HCT116 (cell line): ENCODE measurements at regions not wholly inside any gene's neighbourhood (a gene's known extent, or its start where the extent isn't known, plus 50 kb on each side); places are given as distances from the start of the nearest gene placed in this dataset.

Source experiments
- ATAC-seq: fragments of 200-7000 bp; cut with Tn5 transposase; 2 replicates; pipeline ENCODE4 v1.9.1; 2020; ENCODE audit warnings: mild to moderate bottlenecking, moderate library complexity
- BruUV-seq: library from RNA; stranded (reverse); fragments of 400-500 nt; replicated peaks from 2 replicates; lab custom pipeline; 2021; lab: Mats Ljungman, UMichigan
- CTCF ChIA-PET: fragments of 300-600 bp; sonication (Branson Sonifier 250); formaldehyde crosslinking; loops from one replicate; lab custom pipeline; 2021; ENCODE audit warnings: antibody characterized with exemption; lab: Charles Lee
- POLR2A ChIA-PET: fragments of 300-600, 350-600 bp; sonication (Branson Sonifier 250); formaldehyde crosslinking; loops from one replicate; lab custom pipeline; 2021; ENCODE audit warnings: antibody characterized with exemption; lab: Charles Lee
- RAD21 ChIA-PET, 2 experiments: fragments of 300-600 bp; sonication (Branson Sonifier 250); formaldehyde crosslinking; loops; one replicate each; lab custom pipeline; 2023; ENCODE audit warnings: low total read pairs in 2 of 2; ENCODE audit not compliant: uncharacterized antibody in 2 of 2, unreplicated experiment in 2 of 2, low non-redundant PET in 1 of 2; lab: Charles Lee
- DNase-seq: peaks from one replicate; pipeline ENCODE4 v3.0.0-alpha.2; 2010; ENCODE audit warnings: low read depth, low spot score
- H2AFZ ChIP-seq: fragments of 200-600 bp; shearing (Covaris generic), sonication (generic); 2 replicates; pipeline ENCODE4 v1.6.1; 2017; ENCODE audit warnings: low read depth, mixed run types, mixed read lengths, antibody characterized with exemption, low read length; ENCODE audit not compliant: poor library complexity, severe bottlenecking
- H3K27ac ChIP-seq: 2 replicates; pipeline ENCODE4 v1.5.1; 2012; ENCODE audit warnings: low read depth, low read length
- H3K27me3 ChIP-seq: fragments of 200-600 bp; sonication (generic); 2 replicates; pipeline ENCODE4 v1.6.1; 2016; ENCODE audit warnings: mixed run types, low read length, mixed read lengths; ENCODE audit not compliant: insufficient read depth
- H3K36me3 ChIP-seq, 2 experiments: fragments of 200-500 bp in 1 of 2; fragments of 200-600 bp in 1 of 2; sonication (Bioruptor generic) in 1 of 2; sonication (generic) in 1 of 2; 2 replicates each; pipeline versions ENCODE4 v1.5.1 to v1.6.1; 2014 to 2016; ENCODE audit warnings: low read length in 2 of 2, inconsistent platforms in 1 of 2, mixed read lengths in 1 of 2, mixed run types in 1 of 2; ENCODE audit not compliant: insufficient read depth in 2 of 2, control insufficient read depth in 1 of 2
- H3K4me1 ChIP-seq, 2 experiments: fragments of 200-600 bp in 1 of 2; sonication (generic) in 1 of 2; 2 replicates each; pipeline versions ENCODE4 v1.5.1 to v1.6.1; 2012 to 2017; ENCODE audit warnings: low read length in 2 of 2, inconsistent platforms in 1 of 2, mild to moderate bottlenecking in 1 of 2, mixed read lengths in 1 of 2, mixed run types in 1 of 2, moderate library complexity in 1 of 2; ENCODE audit not compliant: insufficient read depth in 2 of 2, control insufficient read depth in 1 of 2
- H3K4me2 ChIP-seq: fragments of 200-600 bp; sonication (generic); 2 replicates; pipeline ENCODE4 v1.6.1; 2017; ENCODE audit warnings: mixed run types, low read length, mixed read lengths
- H3K4me3 ChIP-seq, 2 experiments: fragments of 200-600 bp in 1 of 2; sonication (generic) in 1 of 2; replicated peaks in 1 of 2; 2 replicates each; pipeline ENCODE4 v1.5.1; 2011 to 2016; ENCODE audit warnings: low read length in 2 of 2, control low read depth in 1 of 2, low read depth in 1 of 2, mild to moderate bottlenecking in 1 of 2, mixed read lengths in 1 of 2, mixed run types in 1 of 2
- H3K79me2 ChIP-seq: fragments of 200-600 bp; sonication (generic); 2 replicates; pipeline ENCODE4 v1.6.1; 2017; ENCODE audit warnings: mild to moderate bottlenecking, mixed run types, low read length, moderate library complexity, mixed read lengths; ENCODE audit not compliant: insufficient read depth
- H3K9ac ChIP-seq: fragments of 200-600 bp; sonication (generic); 2 replicates; pipeline ENCODE4 v1.6.1; 2016; ENCODE audit warnings: low read length, mixed read lengths
- H3K9me2 ChIP-seq: fragments of 200-600 bp; sonication (generic), shearing (Covaris generic); 2 replicates; pipeline ENCODE4 v1.6.1; 2017; ENCODE audit warnings: mixed run types, mild to moderate bottlenecking, moderate library complexity; ENCODE audit not compliant: insufficient read depth
- H3K9me3 ChIP-seq, 2 experiments: fragments of 200-500 bp in 1 of 2; fragments of 200-600 bp in 1 of 2; sonication (Bioruptor generic) in 1 of 2; sonication (generic) in 1 of 2; 2 replicates each; pipeline ENCODE4 v1.6.1; 2014 to 2017; ENCODE audit warnings: low read length in 2 of 2, mixed read lengths in 2 of 2, inconsistent platforms in 1 of 2, low read depth in 1 of 2, mild to moderate bottlenecking in 1 of 2, mixed run types in 1 of 2, moderate library complexity in 1 of 2; ENCODE audit not compliant: control insufficient read depth in 1 of 2, insufficient read depth in 1 of 2
- H4K20me1 ChIP-seq: fragments of 200-600 bp; sonication (generic), shearing (Covaris generic); 2 replicates; pipeline ENCODE4 v1.6.1; 2017; ENCODE audit warnings: mixed run types, mild to moderate bottlenecking, moderate library complexity; ENCODE audit not compliant: insufficient read depth
- EZH2phosphoT487 ChIP-seq: fragments of 200-600 bp; IDR thresholded peaks from 2 replicates; pipeline ENCODE4 v1.6.1; 2018; ENCODE audit warnings: antibody characterized with exemption, borderline replicate concordance
- POLR2A ChIP-seq: IDR thresholded peaks from 2 replicates; pipeline ENCODE4 v1.7.0; 2011; ENCODE audit warnings: borderline replicate concordance; ENCODE audit not compliant: insufficient read depth, insufficient read length; ENCODE audit errors: extremely low read depth
- POLR2AphosphoS5 ChIP-seq: IDR thresholded peaks from 2 replicates; pipeline ENCODE4 v1.6.1; 2011; ENCODE audit warnings: mild to moderate bottlenecking, low read depth, low read length, moderate library complexity
- RAD21 ChIP-seq: IDR thresholded peaks from 2 replicates; pipeline ENCODE4 v1.6.1; 2012; ENCODE audit warnings: low read depth, mild to moderate bottlenecking
- TCF7L2 ChIP-seq: IDR thresholded peaks from 2 replicates; pipeline ENCODE4 v1.7.0; 2011; ENCODE audit warnings: borderline replicate concordance, inconsistent platforms; ENCODE audit not compliant: insufficient read depth, insufficient read length; ENCODE audit errors: extremely low read depth
- YY1 ChIP-seq: IDR thresholded peaks from 2 replicates; pipeline ENCODE4 v1.6.1; 2011; ENCODE audit warnings: low read length, low read depth, moderate library complexity, mild to moderate bottlenecking; ENCODE audit not compliant: insufficient replicate concordance; ENCODE audit errors: extremely low read depth
- intact Hi-C: fragments of 100-400 bp; cut with micrococcal nuclease; formaldehyde crosslinking; loops from 2 replicates; pipeline ENCODE4 v1.10.0; 2022
- TF ChIP-seq, protein P1 (sequence below): IDR thresholded peaks from 2 replicates; pipeline ENCODE4 v1.6.1; 2011; ENCODE audit warnings: mild to moderate bottlenecking, low read length, moderate library complexity; ENCODE audit not compliant: insufficient replicate concordance; ENCODE audit errors: extremely low read depth
- TF ChIP-seq, protein P2 (sequence below): IDR thresholded peaks from 2 replicates; pipeline ENCODE4 v1.6.1; 2012

DNA sequence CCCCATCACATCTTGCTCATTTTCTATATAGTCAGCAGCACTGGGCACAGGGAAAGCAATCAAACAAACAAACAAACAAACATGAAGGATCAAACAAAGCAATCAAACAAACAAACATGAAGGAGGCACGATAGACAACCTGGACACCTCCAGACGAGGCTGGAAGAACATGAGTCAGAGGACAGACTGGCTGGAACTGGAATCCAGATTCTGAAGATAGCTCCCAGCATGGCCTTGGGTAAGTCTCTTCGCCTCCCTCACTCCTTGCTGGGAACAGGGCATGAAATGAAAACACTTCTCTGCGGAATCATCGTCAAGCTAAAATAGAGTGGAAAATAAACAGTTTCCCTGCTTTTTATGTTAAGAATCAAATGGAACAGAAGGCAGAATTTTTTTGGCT is 984.8 kb downstream of the VRK1 start:
- H3K27me3 ChIP-seq, result no peaks in the 10 kb centered on the region
- RAD21 ChIA-PET, result no interaction called here
- TF ChIP-seq YY1 (no peak), RAD21 (no peak), POLR2A (no peak), POLR2AphosphoS5 (no peak)
- TF ChIP-seq, protein P1, sequence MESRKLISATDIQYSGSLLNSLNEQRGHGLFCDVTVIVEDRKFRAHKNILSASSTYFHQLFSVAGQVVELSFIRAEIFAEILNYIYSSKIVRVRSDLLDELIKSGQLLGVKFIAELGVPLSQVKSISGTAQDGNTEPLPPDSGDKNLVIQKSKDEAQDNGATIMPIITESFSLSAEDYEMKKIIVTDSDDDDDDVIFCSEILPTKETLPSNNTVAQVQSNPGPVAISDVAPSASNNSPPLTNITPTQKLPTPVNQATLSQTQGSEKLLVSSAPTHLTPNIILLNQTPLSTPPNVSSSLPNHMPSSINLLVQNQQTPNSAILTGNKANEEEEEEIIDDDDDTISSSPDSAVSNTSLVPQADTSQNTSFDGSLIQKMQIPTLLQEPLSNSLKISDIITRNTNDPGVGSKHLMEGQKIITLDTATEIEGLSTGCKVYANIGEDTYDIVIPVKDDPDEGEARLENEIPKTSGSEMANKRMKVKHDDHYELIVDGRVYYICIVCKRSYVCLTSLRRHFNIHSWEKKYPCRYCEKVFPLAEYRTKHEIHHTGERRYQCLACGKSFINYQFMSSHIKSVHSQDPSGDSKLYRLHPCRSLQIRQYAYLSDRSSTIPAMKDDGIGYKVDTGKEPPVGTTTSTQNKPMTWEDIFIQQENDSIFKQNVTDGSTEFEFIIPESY, result no peak
- no peaks in the 10 kb centered on the region for H4K20me1 ChIP-seq
- H3K4me3 ChIP-seq, result no peak overlapping the region
- H3K27ac ChIP-seq, result no peak overlapping the region
- no peaks in the 10 kb centered on the region for H3K36me3 ChIP-seq
- DNase-seq, result no peak
- no peak overlapping the region for H3K4me2 ChIP-seq
- POLR2A ChIA-PET, result no interaction called here
- H3K79me2 ChIP-seq, result no peaks in the 10 kb centered on the region
- H3K9me3 ChIP-seq, result no peaks in the 10 kb centered on the region
- H3K9ac ChIP-seq, result no peak overlapping the region
- no peaks in the 10 kb centered on the region for H3K9me2 ChIP-seq
- no peak for ATAC-seq
- H3K4me1 ChIP-seq, result no peaks in the 10 kb centered on the region
- no TSS peak for BruUV-seq
- intact Hi-C loops, result no loop called here
- H2AFZ ChIP-seq, result no peak overlapping the region
- CTCF ChIA-PET, result no interaction called here

DNA sequence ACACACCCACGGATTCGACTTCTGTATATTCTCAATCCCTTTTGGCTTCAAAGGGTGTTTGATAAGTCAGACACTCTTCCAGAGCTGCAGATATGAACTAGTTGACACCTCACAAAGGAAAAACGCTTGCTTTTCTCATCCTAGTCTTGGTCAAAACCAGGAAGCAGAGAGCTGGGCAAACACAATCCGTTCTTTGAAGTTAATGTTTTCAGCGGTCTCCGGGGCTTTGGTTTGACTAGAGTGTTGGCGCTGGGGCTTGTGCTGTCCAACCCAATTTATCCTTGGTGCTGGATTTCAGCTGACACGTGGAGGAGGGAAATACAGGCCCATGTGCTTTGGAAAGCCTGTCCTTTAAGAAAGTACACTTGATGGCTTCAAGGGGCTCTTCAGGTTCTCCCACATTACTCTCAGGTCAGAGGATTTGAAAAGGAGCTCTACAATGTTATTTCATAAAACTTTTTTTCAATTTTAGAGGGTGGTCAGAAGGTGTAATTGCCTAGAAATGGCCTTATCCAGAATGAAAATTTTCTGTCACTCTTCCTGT is 985.8 kb downstream of the VRK1 start:
- intact Hi-C loops, result no loop called here
- ChIA-PET POLR2A (no interaction called here), RAD21 (interaction anchor here in 1 of 2 experiments (0.6 kb wide), 1 partner anchor 336 kb away, joined by 3 read pairs; no protein-coding TSS in a partner anchor)
- H2AFZ ChIP-seq, result no peak overlapping the region
- no peaks in the 10 kb centered on the region for H3K79me2 ChIP-seq
- no TSS peak for BruUV-seq
- TF ChIP-seq TCF7L2 (no peak), EZH2phosphoT487 (no peak)
- TF ChIP-seq, protein P2, sequence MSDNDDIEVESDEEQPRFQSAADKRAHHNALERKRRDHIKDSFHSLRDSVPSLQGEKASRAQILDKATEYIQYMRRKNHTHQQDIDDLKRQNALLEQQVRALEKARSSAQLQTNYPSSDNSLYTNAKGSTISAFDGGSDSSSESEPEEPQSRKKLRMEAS, result no peak
- TF ChIP-seq, all 23 proteins: peak for 0
- no peaks in the 10 kb centered on the region for H3K36me3 ChIP-seq
- no peak overlapping the region for H3K9ac ChIP-seq
- H3K27me3 ChIP-seq, result no peaks in the 10 kb centered on the region
- H3K4me1 ChIP-seq, result no peaks in the 10 kb centered on the region
- H4K20me1 ChIP-seq, result no peaks in the 10 kb centered on the region
- H3K4me2 ChIP-seq, result no peak overlapping the region
- DNase-seq, result no peak
- no peaks in the 10 kb centered on the region for H3K9me3 ChIP-seq
- no peak overlapping the region for H3K27ac ChIP-seq
- no peaks in the 10 kb centered on the region for H3K9me2 ChIP-seq
- ATAC-seq, result no peak
- CTCF ChIA-PET, result no interaction called here
- H3K4me3 ChIP-seq, result no peak overlapping the region
